ENCODE measurements at regions not wholly inside any gene's neighbourhood (a gene's known extent, or its start where the extent isn't known, plus 50 kb on each side); places are given as distances from the start of the nearest gene placed in this dataset.

DNA sequence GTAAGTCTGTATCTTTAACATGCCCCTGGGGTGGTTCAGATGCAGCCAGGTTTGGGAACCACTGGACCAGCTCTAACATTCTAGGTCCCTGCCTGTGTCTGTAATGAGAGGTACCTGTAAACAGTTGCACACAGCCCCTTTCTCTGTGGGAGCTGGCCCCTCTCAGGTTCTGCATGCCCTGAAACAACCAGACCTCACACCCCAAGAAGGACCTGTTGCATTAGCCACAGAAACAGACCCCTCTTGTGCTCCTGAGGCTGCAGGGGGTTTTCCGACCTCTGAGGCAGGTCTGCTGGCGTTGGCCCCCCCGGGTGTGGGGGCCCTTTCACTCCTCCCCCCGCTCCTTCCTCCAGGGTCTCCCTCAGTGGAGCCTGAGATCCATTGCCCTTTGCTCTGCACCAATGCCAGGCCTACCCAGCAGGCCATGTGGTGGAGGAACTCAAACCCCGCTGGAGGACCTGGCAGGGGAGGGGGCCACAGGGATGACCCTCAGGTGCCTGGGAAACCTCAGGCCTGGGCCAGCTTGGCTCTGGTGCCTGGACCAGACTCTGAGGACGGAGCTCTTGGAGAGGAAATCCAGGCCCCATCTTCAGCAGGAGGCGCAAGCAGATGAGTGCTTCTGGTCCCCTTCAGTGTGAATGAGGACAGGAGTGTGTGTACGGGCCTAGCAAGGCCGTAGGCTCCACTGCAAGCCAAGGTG is 61.4 kb upstream of the PJA1 start:
- TF ChIP-seq, protein P1, sequence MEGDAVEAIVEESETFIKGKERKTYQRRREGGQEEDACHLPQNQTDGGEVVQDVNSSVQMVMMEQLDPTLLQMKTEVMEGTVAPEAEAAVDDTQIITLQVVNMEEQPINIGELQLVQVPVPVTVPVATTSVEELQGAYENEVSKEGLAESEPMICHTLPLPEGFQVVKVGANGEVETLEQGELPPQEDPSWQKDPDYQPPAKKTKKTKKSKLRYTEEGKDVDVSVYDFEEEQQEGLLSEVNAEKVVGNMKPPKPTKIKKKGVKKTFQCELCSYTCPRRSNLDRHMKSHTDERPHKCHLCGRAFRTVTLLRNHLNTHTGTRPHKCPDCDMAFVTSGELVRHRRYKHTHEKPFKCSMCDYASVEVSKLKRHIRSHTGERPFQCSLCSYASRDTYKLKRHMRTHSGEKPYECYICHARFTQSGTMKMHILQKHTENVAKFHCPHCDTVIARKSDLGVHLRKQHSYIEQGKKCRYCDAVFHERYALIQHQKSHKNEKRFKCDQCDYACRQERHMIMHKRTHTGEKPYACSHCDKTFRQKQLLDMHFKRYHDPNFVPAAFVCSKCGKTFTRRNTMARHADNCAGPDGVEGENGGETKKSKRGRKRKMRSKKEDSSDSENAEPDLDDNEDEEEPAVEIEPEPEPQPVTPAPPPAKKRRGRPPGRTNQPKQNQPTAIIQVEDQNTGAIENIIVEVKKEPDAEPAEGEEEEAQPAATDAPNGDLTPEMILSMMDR (IDR thresholded peaks at IDR 0.05), result no peak
- H3K4me1 Mint-ChIP-seq (ENCODE audit: unreplicated experiment), result no peaks in the 10 kb centered on the region
- H3K9me3 Mint-ChIP-seq (ENCODE audit: unreplicated experiment), result no peaks in the 10 kb centered on the region

DNA sequence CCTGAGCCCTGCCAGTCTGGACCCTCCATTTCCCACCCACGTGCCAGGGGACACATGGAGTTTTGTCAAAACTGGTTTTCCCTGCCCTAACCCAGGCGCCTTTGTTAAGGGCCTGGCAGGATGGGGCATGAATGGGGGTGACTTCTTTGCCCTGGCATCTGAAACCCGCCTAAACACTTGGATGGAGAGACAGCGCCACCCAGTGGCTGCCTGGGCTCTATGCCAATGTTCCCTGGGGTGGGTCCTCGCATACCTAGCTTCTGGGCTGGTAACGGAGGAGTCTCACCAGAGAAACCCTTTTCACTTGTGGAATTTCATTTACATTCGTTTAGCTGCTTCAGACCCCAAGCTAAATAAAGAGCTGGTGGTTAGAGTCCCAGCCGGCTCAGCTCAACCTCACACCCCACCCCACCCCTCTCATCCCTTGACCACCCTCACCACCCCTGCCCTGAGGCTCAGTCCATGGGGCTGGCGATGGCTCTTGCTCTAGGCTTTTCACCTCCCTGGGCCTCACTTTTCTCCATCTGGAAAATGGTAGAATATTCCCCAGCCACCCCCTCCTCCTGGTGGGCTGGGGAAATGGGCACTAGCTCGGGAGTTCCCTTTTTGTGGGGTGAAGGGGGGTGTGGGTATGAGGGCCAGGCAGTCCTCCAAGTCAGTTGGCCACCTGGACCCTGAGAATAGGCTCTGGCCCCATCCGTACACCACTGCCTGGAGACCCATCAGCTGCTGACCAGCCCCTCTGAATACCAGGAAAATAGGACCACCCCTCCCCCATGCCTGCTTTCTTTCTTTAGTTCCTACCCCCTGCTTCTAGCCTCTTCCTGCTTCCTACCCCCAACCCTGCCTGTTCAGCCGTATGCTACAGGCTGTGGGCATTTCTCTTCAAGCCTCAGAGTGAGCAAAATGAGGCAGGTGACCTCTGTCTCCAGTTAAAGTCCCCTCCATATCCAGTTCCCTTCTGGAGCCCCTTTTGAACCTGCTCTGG is 57.1 kb upstream of the PJA1 start:
- TF ChIP-seq, protein P1 (IDR thresholded peaks at IDR 0.05), result peak; percentile 78
- Mint-ChIP-seq H3K27ac (ENCODE audit: unreplicated experiment) (no peak overlapping the region), H3K4me1 (ENCODE audit: unreplicated experiment) (no peaks in the 10 kb centered on the region), H3K9me3 (ENCODE audit: unreplicated experiment) (no peaks in the 10 kb centered on the region), H3K27me3 (ENCODE audit: unreplicated experiment) (no peaks in the 10 kb centered on the region), H3K36me3 (ENCODE audit: unreplicated experiment) (no peaks in the 10 kb centered on the region), H3K4me3 (ENCODE audit: unreplicated experiment) (no peak overlapping the region)
- DNase-seq (ENCODE audit: extremely low spot score, unreplicated experiment), result peak; percentile 90

More for the DNA sequence above, 61.4 kb upstream of the PJA1 start:
- H3K27ac Mint-ChIP-seq (ENCODE audit: unreplicated experiment), result no peak overlapping the region
- H3K36me3 Mint-ChIP-seq (ENCODE audit: unreplicated experiment), result no peaks in the 10 kb centered on the region
- no peak overlapping the region for H3K4me3 Mint-ChIP-seq (ENCODE audit: unreplicated experiment)
- no peak for DNase-seq (ENCODE audit: extremely low spot score, unreplicated experiment)
- H3K27me3 Mint-ChIP-seq (ENCODE audit: unreplicated experiment), result no peaks in the 10 kb centered on the region

DNA sequence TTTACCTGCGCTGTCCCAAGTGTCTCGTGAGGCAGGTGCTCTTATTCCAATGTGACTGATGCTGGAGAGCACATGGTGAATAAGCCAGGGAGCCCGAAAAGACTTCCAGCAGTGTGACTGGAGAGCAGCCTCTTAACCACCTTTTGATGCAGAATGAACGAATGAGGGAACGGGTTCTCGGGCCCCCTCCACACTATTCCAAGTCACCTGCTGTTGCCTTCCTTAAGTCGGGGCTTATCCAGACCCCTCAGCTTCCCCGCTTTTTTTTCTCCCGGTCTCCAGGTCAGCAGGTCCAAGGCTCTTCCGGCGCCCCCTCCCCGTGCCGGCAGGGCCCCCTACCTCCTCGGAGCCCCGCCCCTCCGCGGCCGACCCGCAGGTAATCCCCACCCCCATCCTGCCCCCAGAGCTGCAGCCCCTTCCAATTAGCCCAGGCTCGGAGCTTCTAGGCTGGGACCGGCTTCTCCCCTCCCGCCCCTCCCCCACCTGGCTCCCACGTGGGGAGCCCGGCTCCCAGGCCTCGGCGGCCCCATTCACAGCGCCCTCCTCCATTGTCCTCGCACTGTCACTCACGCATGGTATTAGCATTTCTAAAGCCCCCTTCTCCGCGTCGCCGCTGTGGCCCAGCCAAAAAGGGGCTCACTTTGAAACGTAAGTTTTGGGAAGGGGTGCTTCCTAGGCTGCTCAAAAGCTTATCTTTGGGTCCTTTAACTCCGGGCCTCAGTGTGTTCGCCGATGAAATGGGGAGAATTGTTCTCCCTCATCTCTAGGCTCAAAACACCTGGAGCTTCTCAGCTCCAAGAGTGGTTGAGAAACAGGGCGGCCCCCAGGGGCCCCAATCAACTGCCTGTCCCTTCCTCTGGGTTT is 56.2 kb upstream of the PJA1 start:
- no peaks in the 10 kb centered on the region for H3K9me3 Mint-ChIP-seq (ENCODE audit: unreplicated experiment)
- no peak for DNase-seq (ENCODE audit: extremely low spot score, unreplicated experiment)
- H3K4me3 Mint-ChIP-seq (ENCODE audit: unreplicated experiment), result no peak overlapping the region
- no peaks in the 10 kb centered on the region for H3K36me3 Mint-ChIP-seq (ENCODE audit: unreplicated experiment)
- H3K27ac Mint-ChIP-seq (ENCODE audit: unreplicated experiment), result no peak overlapping the region
- H3K4me1 Mint-ChIP-seq (ENCODE audit: unreplicated experiment), result no peaks in the 10 kb centered on the region
- TF ChIP-seq, protein P1 (IDR thresholded peaks at IDR 0.05), result no peak
- no peaks in the 10 kb centered on the region for H3K27me3 Mint-ChIP-seq (ENCODE audit: unreplicated experiment)

DNA sequence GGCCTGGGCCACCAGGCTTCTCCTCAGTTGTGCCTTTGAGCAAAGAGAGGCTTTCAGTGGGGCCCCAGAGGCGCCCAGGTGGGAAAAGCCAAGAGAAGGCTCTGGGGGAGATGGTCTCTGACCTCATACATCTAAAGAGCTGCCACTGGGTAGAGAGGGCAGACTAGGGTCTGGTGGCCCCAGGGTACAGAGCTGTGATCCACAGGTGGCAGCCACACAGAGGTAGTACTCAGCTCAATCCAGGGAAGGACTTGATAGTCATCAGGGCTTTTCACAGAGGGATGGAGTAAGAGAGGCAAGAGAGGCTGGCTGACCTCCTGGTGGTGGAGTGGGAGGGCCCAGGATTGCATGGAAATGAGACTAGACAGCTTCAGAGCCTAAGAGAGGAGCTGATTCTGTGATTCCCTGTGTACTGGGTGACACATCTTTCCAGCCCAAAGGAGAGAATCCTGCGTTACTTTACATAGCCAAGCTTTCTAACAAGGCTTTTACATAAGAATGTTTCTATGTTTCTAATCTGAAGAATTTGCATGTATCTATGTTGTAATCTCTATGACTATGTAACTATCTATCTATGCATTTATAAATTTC is 53.2 kb upstream of the PJA1 start:
- H3K9me3 Mint-ChIP-seq (ENCODE audit: unreplicated experiment), result no peaks in the 10 kb centered on the region
- no peak for DNase-seq (ENCODE audit: extremely low spot score, unreplicated experiment)
- H3K27me3 Mint-ChIP-seq (ENCODE audit: unreplicated experiment), result no peaks in the 10 kb centered on the region
- no peak overlapping the region for H3K4me3 Mint-ChIP-seq (ENCODE audit: unreplicated experiment)
- H3K36me3 Mint-ChIP-seq (ENCODE audit: unreplicated experiment), result no peaks in the 10 kb centered on the region
- TF ChIP-seq, protein P1 (IDR thresholded peaks at IDR 0.05), result no peak
- H3K27ac Mint-ChIP-seq (ENCODE audit: unreplicated experiment), result no peak overlapping the region
- H3K4me1 Mint-ChIP-seq (ENCODE audit: unreplicated experiment), result no peaks in the 10 kb centered on the region
